ENCODE measurements at regions not wholly inside any gene's neighbourhood (a gene's known extent, or its start where the extent isn't known, plus 50 kb on each side); places are given as distances from the start of the nearest gene placed in this dataset.
A peak's percentile ranks its signal among the peaks of the same experiment; 100 is the strongest.
"Not testable (repeated sequence)": the region's sequence is repeated elsewhere in the genome, so short reads cannot be mapped to it uniquely, and the experiment has no call there.

DNA sequence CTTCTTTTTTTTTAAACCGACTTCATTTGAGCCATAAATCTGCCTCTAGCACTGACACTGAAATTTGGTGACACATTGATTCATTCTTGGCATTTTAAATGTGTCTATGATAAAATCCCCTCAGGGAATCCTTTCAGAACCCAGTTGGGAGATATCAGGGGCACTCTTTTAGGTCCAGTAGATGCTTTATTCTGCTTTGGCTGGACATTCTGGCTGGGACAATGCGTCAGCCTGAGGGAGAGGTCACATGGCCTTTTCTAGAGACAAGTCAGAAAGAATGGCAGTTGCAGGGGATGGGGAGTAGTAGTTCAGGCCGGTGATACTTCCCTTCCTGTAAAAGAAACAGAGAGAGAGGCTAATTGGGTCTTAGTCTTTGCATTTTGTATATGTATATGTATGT, 63.1 kb downstream of the TRIM43 start:
- DNase-seq = not testable (repeated sequence)

DNA sequence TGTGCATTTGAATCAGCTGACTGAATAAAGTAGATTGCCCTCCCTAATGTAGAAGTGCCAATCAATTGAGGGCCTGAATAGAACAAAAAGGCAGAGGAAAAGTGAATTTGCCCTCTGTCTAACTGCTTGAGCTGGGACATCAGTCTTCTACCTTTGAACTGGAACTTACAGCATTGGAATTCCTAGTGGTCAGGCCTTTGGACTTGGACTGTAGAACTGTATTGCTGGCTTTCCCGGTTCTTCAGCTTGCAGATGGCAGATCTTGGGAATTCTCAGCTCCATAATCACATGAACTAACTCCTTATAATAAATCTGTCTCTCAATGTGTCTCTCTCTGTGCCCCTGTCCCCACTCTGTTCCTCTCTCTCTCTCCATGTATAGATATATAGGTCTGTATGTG, 64.8 kb downstream of the TRIM43 start:
- not testable (repeated sequence) for DNase-seq

DNA sequence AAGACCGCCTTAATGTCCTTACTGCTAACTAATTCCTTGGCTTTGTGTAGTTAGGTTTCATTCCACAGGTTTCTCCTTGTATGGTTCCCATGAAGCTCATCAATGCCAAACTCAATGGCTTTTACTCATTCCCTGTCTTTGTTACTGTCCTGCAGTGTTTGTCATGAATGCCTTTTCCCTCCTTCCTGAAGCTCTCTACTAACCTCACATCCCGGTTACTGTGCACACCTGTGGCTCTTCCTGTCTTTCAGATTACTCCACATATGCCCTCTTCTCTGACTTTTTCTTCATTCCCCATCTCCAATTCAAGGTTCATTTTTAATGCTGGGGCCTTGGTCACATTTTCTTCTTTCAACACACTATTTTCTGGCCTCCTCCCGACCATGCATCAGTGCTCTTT, 66.1 kb downstream of the TRIM43 start:
- DNase-seq = not testable (repeated sequence)

DNA sequence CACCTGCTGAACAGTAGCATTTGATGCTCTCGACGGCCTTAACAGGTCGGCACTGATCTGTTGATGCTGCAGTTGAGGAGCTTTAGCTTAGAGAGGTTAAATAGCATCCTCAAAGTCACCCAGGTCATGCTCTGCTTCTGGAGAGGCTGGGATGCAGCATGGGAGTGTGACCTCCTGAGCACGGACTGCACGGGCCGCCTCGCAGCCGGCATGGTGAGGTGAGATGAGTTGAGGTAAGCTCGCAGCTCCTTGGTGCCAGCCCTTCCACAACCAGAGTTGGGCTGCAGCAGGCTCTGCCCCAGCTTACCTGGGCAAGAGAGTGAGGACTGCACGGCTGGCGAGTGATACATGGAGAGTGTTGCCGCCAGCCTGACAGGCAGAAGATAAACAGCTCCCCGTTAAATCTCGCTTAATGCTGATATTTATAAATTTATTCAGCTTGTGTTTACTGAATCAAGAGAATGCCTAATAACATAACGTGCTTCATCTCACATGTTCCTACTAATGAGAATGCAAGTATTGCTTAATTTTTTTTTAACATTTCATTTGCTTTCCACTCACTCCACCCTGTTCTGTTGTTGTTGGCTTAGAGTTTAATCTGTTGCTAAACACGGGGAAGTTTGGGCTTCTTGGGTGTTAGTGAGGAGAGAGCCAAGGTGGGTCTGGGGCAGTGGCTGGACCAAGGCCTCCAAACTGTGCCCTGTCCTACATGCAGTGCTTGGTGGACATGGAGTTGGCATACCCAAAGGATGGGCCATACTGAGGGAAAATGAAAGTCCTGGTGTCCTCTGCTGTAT, 69.2 kb downstream of the TRIM43 start:
- DNase-seq = not testable (repeated sequence)

DNA sequence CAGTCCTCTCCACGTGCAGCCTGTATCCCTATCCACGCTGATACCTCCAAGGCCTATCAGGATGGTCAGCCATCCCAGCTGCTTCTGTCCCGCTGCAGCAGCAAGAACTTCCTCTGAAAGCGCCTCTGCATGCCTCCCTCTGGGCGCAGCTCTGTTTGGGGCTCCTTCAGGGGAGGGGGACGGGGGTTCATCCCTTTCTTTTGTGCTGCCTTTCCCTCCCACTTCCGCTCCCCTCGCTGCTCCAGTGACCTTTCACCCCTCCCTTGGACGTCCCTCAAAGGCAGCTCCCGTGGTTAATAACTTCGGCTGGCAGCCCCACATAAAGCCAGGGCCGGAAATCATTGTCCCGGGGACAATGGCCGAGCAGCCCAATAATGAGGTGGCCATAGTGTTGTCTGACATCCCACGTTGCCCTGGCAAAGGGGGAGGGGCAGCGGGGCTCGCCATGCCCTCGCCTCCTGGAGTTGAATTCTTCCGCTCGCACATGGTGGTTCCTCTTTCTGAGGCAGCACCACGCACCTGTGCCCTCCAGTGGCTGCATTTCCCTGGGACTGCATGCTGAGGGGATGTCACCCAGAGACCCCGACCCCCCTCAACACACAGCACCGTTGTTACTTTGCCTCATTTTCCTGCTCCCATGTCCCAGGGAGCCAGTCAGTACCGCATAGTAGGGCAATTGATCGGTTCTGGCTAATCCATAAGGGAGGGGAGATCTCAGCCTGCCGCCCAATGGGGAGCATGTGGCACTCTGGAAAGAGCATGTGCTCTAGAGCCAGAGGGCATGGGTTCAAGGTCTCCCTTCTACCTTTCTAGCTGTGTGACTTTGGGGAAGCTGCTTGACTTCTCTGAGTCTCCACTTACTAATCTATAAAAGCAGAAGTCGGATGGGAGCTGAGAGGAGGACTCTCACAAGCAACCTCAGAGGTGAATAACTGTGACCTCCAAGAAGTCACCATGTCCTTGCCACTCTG, 72.0 kb downstream of the TRIM43 start:
- DNase-seq = not testable (repeated sequence)

DNA sequence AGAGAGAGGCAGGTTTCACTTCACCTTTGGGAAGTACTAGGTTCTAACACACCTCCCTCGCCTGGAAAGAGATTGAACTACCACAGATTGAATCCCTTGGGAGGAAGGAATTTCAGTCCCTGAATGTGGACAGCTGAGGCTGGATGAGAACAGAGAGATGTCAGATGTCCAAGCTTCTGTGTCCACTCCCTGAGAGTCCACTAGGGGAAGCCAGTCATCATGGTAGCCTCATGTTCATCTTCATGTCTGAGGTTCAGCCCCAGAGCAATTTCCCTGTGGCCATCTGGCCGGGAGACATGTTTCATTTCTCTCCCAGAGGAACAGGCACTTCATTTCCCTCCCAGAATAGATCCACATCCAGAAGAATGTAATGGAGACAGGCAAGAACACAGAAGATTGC, 74.8 kb downstream of the TRIM43 start:
- DNase-seq = not testable (repeated sequence)

DNA sequence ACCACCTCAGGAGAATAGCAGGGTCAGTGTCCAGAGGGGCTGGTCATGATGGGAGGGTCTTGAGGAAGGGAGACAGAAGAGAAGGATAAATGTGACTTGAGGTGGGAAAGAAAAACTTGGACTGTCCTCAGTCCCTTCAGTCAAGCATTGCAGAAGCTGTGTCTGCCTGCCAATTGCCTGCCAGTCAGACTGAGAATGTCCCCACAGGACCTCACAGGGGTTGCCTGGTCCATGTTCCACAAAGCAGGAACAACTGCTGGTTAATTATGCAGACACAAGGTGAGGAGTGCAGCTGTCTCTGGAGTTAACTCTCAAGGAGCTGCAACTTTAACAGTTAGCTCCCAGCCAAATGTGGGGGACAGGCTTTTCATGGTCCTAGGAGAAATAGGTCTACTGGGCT, 75.7 kb downstream of the TRIM43 start:
- DNase-seq = no peak

DNA sequence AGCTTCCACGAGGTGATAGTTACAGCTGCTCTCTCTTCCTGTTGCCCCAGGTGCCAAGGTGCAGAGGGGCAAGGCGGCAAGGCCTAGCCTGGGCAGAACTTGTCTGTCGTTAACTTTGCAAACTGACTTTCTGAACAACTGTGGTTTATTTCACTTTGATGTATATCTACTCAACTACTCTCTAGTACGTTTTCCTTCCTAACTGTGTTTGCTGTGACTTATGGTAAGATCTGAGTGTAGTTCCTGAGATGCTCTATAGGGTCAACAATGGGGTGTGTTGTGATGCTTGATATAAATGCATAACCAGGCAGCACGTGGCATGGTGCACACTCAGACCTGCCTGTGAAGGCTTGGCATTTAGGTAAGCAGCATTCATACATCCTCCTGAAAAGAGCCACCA, 77.1 kb downstream of the TRIM43 start:
- not testable (repeated sequence) for DNase-seq

DNA sequence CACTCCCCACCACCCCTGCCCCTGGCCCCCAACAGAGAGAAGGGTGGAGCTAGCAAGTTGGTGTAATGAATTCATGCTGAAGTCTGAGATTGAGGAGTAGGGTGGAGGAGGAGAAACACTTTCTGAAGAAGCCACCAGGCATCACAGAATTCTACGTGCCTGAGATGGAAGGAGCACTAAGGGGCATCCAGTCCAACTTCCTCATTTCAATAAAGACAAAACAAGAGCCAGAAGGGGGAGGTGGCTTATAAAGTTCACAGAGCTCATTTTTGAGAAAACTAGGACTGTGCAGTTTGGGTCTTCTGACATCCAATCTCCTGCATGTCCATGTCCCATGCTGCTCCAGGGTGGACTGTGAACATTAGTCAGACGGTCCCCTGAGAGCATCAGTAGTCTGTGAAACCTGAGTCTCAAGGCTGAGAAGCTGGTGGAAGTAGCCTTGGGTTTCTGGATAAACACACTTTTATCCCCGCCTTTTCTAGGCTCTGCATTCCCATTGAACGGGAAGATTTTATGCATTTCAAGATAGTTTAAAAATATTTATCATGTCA, 77.7 kb downstream of the TRIM43 start:
- DNase-seq = no peak

DNA sequence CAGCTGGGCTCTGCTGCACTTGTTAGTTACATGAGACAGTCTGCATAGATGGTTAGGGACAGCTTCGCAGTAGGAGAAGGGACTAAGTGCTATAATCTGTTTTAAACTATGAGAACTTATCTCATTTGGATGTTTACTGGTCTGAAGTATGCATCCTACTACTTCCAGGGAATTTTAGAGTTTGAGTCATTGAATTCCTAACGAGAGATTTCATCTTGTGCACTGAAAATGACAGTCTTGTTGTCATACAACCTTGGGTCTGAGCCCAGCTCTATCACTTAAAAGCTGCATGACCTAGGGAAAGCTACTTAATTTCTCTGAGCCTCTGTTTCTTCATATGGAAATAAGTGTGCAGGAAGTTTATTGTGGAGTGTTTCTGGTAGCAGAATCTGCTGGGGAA, 78.4 kb downstream of the TRIM43 start:
- DNase-seq = no peak

DNA sequence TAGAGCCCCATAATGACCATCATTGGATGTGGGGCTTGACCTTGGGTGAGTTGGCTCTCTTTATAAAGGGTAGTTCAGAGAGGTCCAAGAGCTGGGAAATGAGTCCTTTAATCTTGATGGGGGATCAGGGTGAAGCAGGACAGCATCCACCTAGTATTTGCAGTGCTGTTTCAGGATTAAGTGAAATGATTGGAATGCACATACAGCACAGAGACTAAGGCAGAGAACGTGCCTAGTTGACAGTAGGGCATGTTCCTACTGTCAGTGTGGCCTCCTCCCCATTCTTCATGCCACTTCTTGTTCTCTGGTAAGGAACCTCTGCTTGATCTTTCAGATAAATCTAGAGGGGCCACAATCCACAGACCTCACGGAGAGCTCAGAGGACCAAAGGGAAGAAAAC, 78.9 kb downstream of the TRIM43 start:
- no peak for DNase-seq

DNA sequence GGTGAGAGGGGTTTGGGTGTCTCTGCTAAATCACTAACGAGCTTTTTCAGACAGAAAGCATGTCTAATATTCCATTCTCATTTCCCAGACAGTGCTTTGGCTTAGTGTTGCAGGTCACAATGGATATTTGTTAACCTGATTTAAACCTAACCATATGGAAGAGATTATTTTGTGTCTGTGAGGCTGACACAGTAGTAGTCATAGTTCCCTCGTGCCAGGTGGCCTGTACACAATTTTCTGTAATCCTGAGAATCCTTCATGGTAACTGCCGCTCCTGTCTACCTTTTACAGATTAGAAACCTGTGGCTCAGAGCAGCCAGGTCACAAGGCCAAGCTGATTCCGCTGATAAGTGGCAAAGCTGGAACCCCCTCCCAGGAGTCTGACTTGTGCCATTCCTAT, 79.4 kb downstream of the TRIM43 start:
- DNase-seq = peak; percentile 64

DNA sequence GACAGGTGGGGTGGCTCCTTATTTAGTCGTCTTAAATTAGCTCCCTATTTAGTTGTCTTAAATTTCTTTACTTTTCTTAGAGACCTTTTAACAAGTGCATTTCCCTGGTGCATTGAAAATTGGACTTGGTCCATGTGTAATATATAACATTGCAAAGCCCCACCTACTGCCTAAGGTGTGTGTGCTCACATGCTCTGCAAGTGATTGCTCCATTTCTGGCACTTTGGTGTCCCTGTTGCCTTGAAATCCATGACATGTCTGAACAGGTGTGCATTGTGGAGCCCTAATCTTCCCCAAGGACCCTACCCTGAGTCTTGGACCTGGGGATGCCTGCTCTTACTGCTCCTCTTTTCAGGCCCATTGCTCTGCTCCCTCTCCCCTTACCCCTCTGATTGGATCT, 80.2 kb downstream of the TRIM43 start:
- not testable (repeated sequence) for DNase-seq

DNA sequence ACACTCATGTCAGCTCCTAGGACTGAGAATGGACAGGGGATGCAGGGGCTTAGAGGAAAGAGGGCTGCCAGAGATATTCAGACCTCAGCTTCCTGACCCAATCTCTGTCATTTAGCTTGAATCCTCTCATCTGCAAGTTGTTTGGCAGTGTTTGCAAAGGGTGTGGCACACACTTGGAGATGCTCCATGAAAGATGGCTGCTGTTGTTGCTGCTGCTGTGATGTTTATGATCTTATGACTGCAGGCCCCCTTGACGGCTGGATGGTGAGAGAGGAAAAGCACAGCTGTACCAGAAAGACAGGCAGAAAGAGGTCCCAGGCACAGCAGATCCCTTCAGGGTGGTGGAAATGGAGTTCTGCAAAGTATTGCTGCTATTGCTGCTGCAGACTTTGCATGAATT, 80.7 kb downstream of the TRIM43 start:
- DNase-seq = not testable (repeated sequence)

DNA sequence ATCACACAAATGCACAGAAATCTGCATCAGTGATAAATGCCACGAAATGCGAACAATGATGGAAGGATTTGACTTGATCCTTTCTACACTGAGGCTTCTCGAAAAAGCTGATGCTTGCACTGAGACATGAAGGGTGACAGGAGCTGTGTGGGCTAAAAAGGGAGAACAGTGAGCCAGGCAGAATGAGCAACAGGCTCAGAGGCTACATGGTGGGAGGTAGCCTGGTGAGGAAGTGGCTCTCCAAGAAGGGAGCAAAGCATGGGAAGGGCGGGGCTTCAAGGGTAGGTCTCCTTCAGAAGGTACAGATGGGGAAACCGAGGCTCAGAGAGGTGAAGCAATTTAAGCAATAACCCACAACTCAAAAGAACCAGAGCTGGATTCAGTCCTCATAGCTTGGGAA, 82.4 kb downstream of the TRIM43 start:
- DNase-seq = no peak

DNA sequence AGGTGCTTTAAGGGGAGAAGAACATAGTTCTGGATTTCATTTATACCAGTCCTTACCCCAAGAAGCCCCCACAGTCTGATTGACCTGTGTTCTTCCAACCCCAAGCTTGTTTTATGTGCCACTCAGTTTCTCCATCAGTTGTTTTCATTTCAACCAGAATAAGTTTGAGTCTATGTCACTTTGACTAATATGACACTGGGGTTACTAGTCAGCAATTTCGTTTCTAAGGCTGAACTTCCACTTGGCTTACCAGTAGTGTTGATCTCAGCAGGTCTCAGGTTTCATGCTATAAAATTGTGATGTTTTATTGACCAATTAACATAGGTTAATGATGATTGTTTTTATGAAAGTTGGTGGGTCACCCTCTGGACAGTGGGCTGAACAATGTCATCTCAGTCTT, 84.8 kb downstream of the TRIM43 start:
- DNase-seq = not testable (repeated sequence)

DNA sequence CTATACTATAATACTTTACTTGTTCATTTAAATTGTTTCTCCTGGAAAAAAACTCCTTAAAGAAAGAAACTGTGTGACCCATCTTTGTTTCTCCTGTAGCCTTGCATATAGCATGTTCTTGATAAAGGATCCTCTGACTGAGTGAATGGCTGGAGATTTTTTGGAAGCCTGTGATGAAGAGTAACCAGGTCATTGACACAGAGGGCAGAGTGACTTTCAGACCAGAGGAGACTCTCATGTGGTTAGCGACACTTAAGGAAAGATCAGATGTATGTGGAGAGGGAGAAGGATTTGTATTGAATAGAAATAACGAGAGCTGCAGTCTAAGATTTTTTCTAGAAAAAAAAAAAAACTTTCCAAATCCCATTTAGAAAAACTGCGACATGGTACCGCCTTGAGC, 85.5 kb downstream of the TRIM43 start:
- DNase-seq = no peak

DNA sequence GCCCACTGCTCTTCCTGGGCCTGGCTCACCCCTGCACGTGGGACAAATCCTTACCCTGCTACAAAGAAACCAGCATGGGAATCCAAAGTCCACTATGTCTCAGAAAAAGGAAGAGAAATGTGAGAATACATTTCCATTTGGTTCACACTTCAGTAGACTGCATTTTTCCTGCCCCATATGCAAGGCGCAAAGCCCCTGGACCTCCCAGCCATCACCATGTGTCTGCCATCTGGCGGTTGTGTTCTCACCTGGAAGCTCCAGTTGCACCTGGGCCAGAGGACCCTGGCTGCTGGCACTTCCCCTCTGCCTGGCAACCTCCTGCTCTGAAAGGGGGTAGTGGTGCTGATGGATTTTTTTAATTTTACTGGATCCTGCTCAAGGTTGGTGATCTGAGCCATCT, 86.0 kb downstream of the TRIM43 start:
- not testable (repeated sequence) for DNase-seq

DNA sequence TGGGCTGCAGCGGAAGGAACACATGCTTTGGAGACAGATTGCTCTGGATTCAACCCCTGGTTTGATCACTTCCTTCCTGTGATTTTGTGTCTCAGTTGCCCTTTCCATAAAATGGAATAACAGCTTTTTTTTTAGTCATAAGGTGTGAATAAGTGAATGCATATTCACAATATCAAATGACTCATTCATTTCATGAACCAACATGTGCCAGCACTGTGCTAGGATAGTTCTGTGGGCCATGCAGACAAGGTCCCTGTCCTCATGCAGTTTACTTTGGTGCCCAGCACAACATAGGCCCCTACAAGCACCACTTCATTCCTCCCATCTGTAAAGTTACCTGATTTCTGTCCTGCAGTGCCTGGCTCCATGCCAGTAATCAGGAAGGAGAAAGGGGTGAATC, 89.4 kb downstream of the TRIM43 start:
- DNase-seq = not testable (repeated sequence)

DNA sequence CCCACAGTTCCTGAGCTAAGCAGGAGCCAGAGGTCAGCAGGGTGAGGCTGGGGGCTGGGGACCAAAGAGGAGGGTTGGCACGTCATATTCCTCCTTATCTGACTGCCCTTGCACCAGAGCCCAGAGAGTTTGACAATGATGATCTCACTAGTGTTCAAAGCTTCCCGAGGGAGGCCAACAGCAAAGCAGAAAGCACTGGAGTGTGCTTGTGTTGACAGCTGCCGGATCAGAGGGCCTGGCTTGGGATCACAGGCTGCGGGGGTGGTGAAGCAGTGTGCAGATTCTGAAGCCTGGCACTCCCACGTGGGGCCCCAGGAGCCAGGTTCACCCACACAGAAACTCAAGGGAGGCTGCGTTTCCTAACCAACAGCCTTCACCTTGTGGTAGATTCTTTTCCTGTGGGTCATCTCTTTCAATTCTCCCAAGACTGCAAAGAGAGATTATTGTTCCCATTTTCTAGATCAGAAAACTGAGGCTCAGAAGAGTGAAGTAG, 89.8 kb downstream of the TRIM43 start:
- DNase-seq = not testable (repeated sequence)

DNA sequence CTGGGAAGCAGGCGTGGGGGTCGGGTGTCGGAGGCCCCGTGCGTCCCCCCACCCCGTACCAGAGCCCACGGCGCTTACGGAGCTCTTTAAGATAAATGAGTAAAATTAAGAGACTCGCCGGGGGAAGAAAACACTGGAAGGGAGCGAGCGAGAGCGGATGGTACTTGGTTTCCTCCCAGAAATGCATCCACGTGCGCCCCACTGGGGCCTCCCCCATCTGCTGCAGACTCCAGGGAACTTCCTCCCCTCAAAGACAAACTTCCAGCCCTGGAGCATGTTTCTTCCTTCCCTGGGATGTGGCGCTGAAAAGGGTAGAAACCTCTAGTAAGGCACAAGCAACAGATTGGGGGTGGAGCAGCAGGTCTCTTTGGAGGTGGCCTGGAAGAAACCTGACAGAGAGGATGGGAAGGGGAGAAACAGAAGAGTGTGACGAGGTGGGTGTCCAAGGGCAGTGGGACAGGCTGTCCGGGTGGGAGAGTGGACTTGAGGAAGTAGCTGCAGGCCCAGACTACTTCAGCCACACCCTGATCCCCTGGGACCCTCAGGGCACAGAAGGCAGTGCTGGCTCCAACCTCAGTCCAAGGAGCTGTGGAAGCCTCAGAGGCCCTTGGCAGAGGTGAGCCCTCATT, 91.2 kb downstream of the TRIM43 start:
- DNase-seq = not testable (repeated sequence)

DNA sequence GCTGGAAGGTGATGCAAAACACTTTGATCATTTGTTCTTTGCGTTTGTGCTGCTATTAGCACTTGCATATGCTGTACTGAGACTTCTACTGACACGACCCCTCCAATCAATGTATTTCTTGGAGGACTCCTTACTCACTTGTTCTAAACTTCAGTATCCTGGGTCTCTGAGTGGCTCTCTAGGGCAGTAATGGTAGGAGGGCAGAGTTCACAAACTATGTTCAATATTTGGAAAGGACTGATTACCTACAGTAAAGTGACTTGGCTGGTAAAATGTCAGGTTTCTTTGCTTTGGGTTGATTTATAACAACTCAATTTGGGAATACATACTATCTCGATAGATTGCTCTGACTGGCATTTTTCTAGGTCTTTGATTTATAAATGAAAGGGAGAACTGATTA, 93.7 kb downstream of the TRIM43 start:
- DNase-seq = no peak

Data from NCI-H524 treated with DMSO at 0.1 percent for 48 hours (cell line).